Liver (tissue), 3 donors: ENCODE measurements at regions not wholly inside any gene's neighbourhood (a gene's known extent, or its start where the extent isn't known, plus 50 kb on each side); places are given as distances from the start of the nearest gene placed in this dataset.

Source experiments
- RAD21 ChIP-seq, 2 donors: IDR thresholded peaks; 2 replicates each; pipeline ENCODE4 v1.6.1; 2016; ENCODE audit warnings: antibody characterized with exemption in 2 of 2, mild to moderate bottlenecking in 2 of 2
- SP1 ChIP-seq: IDR thresholded peaks from 2 replicates; pipeline ENCODE4 v1.6.1; 2018; ENCODE audit warnings: antibody characterized with exemption, mild to moderate bottlenecking
- TAF1 ChIP-seq: conservative IDR thresholded peaks from 2 replicates; pipeline ENCODE4 v1.6.1; 2016; ENCODE audit warnings: antibody characterized with exemption, mild to moderate bottlenecking
- YY1 ChIP-seq: IDR thresholded peaks from 2 replicates; pipeline ENCODE4 v1.6.1; 2016; ENCODE audit warnings: antibody characterized with exemption, mild to moderate bottlenecking
- TF ChIP-seq, protein P1 (sequence below): fragments of 150-350 bp; IDR thresholded peaks from 2 replicates; pipeline ENCODE4 v1.5.1; 2017; ENCODE audit warnings: improper control_type of control experiment, low read depth, low read length; ENCODE audit not compliant: missing input control
- TF ChIP-seq, protein P2 (sequence below): IDR thresholded peaks from 2 replicates; pipeline ENCODE4 v1.6.1; 2016; ENCODE audit warnings: antibody characterized with exemption
- TF ChIP-seq, protein P3 (sequence below): IDR thresholded peaks from 2 replicates; pipeline ENCODE4 v1.6.1; 2016; ENCODE audit warnings: antibody characterized with exemption
- TF ChIP-seq, protein P4 (sequence below): IDR thresholded peaks from 2 replicates; pipeline ENCODE4 v1.6.1; 2016; ENCODE audit warnings: antibody characterized with exemption
- donor health status: healthy.
- donor health status: healthy.

DNA sequence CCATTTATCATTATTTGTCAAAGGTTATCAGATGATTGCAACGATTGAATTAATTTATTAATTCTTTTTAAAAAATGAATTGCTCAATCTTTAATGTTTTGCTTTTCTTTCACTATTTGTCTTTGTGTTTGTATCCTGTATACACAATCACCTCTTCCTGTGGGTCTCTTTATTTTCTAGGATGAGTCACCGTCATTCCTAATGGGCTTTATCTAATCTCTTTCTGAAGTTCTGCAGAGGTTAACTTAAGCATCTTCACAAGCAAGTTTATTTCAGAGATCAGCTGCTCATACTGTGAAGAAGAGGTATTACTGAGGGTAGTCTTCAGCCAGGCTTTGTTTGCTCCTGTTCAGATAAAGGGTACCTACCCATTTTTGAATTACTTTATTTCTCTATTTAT is 323.9 kb downstream of the NNT start:
- TF ChIP-seq, protein P1, sequence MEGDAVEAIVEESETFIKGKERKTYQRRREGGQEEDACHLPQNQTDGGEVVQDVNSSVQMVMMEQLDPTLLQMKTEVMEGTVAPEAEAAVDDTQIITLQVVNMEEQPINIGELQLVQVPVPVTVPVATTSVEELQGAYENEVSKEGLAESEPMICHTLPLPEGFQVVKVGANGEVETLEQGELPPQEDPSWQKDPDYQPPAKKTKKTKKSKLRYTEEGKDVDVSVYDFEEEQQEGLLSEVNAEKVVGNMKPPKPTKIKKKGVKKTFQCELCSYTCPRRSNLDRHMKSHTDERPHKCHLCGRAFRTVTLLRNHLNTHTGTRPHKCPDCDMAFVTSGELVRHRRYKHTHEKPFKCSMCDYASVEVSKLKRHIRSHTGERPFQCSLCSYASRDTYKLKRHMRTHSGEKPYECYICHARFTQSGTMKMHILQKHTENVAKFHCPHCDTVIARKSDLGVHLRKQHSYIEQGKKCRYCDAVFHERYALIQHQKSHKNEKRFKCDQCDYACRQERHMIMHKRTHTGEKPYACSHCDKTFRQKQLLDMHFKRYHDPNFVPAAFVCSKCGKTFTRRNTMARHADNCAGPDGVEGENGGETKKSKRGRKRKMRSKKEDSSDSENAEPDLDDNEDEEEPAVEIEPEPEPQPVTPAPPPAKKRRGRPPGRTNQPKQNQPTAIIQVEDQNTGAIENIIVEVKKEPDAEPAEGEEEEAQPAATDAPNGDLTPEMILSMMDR, result no peak
- TF ChIP-seq TAF1 (no peak), YY1 (no peak), RAD21 (IDR thresholded peaks at IDR 0.05) (no peak), SP1 (no peak)
- TF ChIP-seq, protein P2, sequence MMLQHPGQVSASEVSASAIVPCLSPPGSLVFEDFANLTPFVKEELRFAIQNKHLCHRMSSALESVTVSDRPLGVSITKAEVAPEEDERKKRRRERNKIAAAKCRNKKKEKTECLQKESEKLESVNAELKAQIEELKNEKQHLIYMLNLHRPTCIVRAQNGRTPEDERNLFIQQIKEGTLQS, result no peak
- TF ChIP-seq, protein P3, sequence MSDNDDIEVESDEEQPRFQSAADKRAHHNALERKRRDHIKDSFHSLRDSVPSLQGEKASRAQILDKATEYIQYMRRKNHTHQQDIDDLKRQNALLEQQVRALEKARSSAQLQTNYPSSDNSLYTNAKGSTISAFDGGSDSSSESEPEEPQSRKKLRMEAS, result no peak
- TF ChIP-seq, protein P4, sequence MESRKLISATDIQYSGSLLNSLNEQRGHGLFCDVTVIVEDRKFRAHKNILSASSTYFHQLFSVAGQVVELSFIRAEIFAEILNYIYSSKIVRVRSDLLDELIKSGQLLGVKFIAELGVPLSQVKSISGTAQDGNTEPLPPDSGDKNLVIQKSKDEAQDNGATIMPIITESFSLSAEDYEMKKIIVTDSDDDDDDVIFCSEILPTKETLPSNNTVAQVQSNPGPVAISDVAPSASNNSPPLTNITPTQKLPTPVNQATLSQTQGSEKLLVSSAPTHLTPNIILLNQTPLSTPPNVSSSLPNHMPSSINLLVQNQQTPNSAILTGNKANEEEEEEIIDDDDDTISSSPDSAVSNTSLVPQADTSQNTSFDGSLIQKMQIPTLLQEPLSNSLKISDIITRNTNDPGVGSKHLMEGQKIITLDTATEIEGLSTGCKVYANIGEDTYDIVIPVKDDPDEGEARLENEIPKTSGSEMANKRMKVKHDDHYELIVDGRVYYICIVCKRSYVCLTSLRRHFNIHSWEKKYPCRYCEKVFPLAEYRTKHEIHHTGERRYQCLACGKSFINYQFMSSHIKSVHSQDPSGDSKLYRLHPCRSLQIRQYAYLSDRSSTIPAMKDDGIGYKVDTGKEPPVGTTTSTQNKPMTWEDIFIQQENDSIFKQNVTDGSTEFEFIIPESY, result no peak
